ENCODE measurements at regions not wholly inside any gene's neighbourhood (a gene's known extent, or its start where the extent isn't known, plus 50 kb on each side); places are given as distances from the start of the nearest gene placed in this dataset.

DNA sequence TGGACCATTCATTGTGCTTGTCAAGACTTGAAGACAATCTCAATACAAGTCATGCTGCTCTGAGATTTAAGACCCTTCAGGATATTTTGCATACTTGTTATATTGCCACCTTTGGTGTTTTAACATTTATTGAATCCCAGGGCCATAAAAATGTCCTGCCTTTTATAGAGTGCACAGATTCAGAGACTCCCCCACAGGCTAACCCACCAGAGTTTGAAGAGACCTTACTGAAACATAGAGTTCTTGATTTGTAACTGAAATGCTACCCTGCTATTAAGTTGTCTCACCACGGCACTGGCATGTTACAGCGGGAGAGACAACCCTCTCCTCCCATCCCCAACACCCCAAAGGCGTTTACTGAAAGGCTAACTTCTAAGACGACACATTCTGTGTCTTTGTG is 313.9 kb upstream of the USP24 start:
- TF ChIP-seq SIX5 (IDR thresholded peaks at IDR 0.05; ENCODE audit: low read depth, low read length, severe bottlenecking) (no peak), FOXM1 (IDR thresholded peaks at IDR 0.05; ENCODE audit: low read depth, low read length) (no peak), POLR2A (IDR thresholded peaks at IDR 0.05; ENCODE audit: low read depth, low read length) (no peak), CREB1 (IDR thresholded peaks at IDR 0.05; ENCODE audit: low read depth) (no peak), ZNF274 (IDR thresholded peaks at IDR 0.05; ENCODE audit: insufficient read depth, insufficient read length) (no peak), KDM1A (IDR thresholded peaks at IDR 0.05; ENCODE audit: borderline replicate concordance) (no peak)
- TF ChIP-seq, protein P1, sequence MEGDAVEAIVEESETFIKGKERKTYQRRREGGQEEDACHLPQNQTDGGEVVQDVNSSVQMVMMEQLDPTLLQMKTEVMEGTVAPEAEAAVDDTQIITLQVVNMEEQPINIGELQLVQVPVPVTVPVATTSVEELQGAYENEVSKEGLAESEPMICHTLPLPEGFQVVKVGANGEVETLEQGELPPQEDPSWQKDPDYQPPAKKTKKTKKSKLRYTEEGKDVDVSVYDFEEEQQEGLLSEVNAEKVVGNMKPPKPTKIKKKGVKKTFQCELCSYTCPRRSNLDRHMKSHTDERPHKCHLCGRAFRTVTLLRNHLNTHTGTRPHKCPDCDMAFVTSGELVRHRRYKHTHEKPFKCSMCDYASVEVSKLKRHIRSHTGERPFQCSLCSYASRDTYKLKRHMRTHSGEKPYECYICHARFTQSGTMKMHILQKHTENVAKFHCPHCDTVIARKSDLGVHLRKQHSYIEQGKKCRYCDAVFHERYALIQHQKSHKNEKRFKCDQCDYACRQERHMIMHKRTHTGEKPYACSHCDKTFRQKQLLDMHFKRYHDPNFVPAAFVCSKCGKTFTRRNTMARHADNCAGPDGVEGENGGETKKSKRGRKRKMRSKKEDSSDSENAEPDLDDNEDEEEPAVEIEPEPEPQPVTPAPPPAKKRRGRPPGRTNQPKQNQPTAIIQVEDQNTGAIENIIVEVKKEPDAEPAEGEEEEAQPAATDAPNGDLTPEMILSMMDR (IDR thresholded peaks at IDR 0.05 in 2 of 3, conservative IDR thresholded peaks at IDR 0.05 in 1 of 3; ENCODE audit: control insufficient read depth in 2 of 3, extremely low read depth in 1 of 3, insufficient read depth in 1 of 3, low read depth in 3 of 3, low read length in 3 of 3), result no peak
- TF ChIP-seq, protein P2, sequence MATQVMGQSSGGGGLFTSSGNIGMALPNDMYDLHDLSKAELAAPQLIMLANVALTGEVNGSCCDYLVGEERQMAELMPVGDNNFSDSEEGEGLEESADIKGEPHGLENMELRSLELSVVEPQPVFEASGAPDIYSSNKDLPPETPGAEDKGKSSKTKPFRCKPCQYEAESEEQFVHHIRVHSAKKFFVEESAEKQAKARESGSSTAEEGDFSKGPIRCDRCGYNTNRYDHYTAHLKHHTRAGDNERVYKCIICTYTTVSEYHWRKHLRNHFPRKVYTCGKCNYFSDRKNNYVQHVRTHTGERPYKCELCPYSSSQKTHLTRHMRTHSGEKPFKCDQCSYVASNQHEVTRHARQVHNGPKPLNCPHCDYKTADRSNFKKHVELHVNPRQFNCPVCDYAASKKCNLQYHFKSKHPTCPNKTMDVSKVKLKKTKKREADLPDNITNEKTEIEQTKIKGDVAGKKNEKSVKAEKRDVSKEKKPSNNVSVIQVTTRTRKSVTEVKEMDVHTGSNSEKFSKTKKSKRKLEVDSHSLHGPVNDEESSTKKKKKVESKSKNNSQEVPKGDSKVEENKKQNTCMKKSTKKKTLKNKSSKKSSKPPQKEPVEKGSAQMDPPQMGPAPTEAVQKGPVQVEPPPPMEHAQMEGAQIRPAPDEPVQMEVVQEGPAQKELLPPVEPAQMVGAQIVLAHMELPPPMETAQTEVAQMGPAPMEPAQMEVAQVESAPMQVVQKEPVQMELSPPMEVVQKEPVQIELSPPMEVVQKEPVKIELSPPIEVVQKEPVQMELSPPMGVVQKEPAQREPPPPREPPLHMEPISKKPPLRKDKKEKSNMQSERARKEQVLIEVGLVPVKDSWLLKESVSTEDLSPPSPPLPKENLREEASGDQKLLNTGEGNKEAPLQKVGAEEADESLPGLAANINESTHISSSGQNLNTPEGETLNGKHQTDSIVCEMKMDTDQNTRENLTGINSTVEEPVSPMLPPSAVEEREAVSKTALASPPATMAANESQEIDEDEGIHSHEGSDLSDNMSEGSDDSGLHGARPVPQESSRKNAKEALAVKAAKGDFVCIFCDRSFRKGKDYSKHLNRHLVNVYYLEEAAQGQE (IDR thresholded peaks at IDR 0.05; ENCODE audit: low read depth, low read length), result no peak
